HUES64 (cell line): ENCODE measurements at regions not wholly inside any gene's neighbourhood (a gene's known extent, or its start where the extent isn't known, plus 50 kb on each side); places are given as distances from the start of the nearest gene placed in this dataset.
"Not testable (repeated sequence)": the region's sequence is repeated elsewhere in the genome, so short reads cannot be mapped to it uniquely, and the experiment has no call there.

Experiments used
- H3K27ac ChIP-seq: 2 replicates; pipeline ENCODE4 v1.7.0; 2013; ENCODE audit warnings: low read depth, low read length, inconsistent platforms
- H3K27me3 ChIP-seq: 2 replicates; pipeline ENCODE4 v1.6.1; 2013; ENCODE audit warnings: mild to moderate bottlenecking, low read length; ENCODE audit not compliant: insufficient read depth
- H3K36me3 ChIP-seq: 2 replicates; pipeline ENCODE4 v1.6.1; 2013; ENCODE audit warnings: mild to moderate bottlenecking, low read length; ENCODE audit not compliant: insufficient read depth
- H3K4me1 ChIP-seq: 2 replicates; pipeline ENCODE4 v1.6.1; 2013; ENCODE audit warnings: mild to moderate bottlenecking, low read length, moderate library complexity; ENCODE audit not compliant: insufficient read depth
- H3K4me3 ChIP-seq: 2 replicates; pipeline ENCODE4 v1.5.1; 2013; ENCODE audit warnings: mild to moderate bottlenecking, low read length, moderate library complexity
- H3K9ac ChIP-seq: 2 replicates; pipeline ENCODE4 v1.6.1; 2013; ENCODE audit warnings: mild to moderate bottlenecking, low read depth, low read length
- H3K9me3 ChIP-seq: 2 replicates; pipeline ENCODE4 v1.6.1; 2013; ENCODE audit warnings: low read depth, low read length; ENCODE audit not compliant: insufficient read depth
- WGBS: fragments of 150-250, 120-280 bp; methylation state at CpG from one replicate; pipeline ENCODE4 v1.1.7; 2013; ENCODE audit warnings: missing lambda C conversion rate; 5-methylcytosine and 5-hydroxymethylcytosine counted together

GRCh38 chr2:89202518-89202917 is 511.0 kb downstream of the RPIA start:
- H3K4me3 ChIP-seq, H3K27me3 ChIP-seq, H3K9me3 ChIP-seq, H3K4me1 ChIP-seq, H3K36me3 ChIP-seq, H3K9ac ChIP-seq, H3K27ac ChIP-seq: not testable (repeated sequence)
- 60% methylated on average over 1 of the region's 1 CpG for WGBS

- H3K4me3 ChIP-seq, H3K36me3 ChIP-seq, H3K27me3 ChIP-seq, H3K4me1 ChIP-seq, H3K9ac ChIP-seq, H3K27ac ChIP-seq, H3K9me3 ChIP-seq: not testable (repeated sequence)
- WGBS = 38% methylated on average over 9 of the region's 11 CpGs
Measured at GRCh38 chr2:89205153-89205552, 513.7 kb downstream of the RPIA start.

GRCh38 chr2:89208144-89208932 is 516.9 kb downstream of the RPIA start:
- H3K27me3 ChIP-seq, H3K27ac ChIP-seq, H3K9me3 ChIP-seq, H3K4me3 ChIP-seq, H3K4me1 ChIP-seq, H3K36me3 ChIP-seq, H3K9ac ChIP-seq: not testable (repeated sequence)
- WGBS = 91% methylated on average over 9 of the region's 9 CpGs

GRCh38 chr2:89213151-89213550 is 521.7 kb downstream of the RPIA start:
- H3K36me3 ChIP-seq, H3K9me3 ChIP-seq, H3K4me1 ChIP-seq, H3K4me3 ChIP-seq, H3K9ac ChIP-seq, H3K27me3 ChIP-seq, H3K27ac ChIP-seq: not testable (repeated sequence)
- WGBS = 65% methylated on average over 3 of the region's 3 CpGs

GRCh38 chr2:89213811-89214210 is 522.3 kb downstream of the RPIA start:
- H3K27me3 ChIP-seq, H3K4me3 ChIP-seq, H3K9me3 ChIP-seq, H3K9ac ChIP-seq, H3K27ac ChIP-seq, H3K36me3 ChIP-seq, H3K4me1 ChIP-seq: not testable (repeated sequence)
- 79% methylated on average over 1 of the region's 1 CpG for WGBS

GRCh38 chr2:89221474-89221873 is 530.0 kb downstream of the RPIA start:
- H3K27ac ChIP-seq, H3K4me1 ChIP-seq, H3K9ac ChIP-seq, H3K27me3 ChIP-seq, H3K9me3 ChIP-seq, H3K4me3 ChIP-seq, H3K36me3 ChIP-seq: not testable (repeated sequence)
- WGBS = no CpG with 5 or more reads among the region's 2 CpGs

- not testable (repeated sequence) for H3K4me3 ChIP-seq, H3K36me3 ChIP-seq, H3K27me3 ChIP-seq, H3K9me3 ChIP-seq, H3K4me1 ChIP-seq, H3K27ac ChIP-seq, H3K9ac ChIP-seq
- 100% methylated on average over 1 of the region's 2 CpGs for WGBS
Measured at GRCh38 chr2:89222063-89222732, 530.7 kb downstream of the RPIA start.

GRCh38 chr2:89224803-89225202 is 533.3 kb downstream of the RPIA start:
- WGBS = 85% methylated on average over 2 of the region's 2 CpGs
- H3K36me3 ChIP-seq, H3K27me3 ChIP-seq, H3K9me3 ChIP-seq, H3K9ac ChIP-seq, H3K4me1 ChIP-seq, H3K27ac ChIP-seq, H3K4me3 ChIP-seq: not testable (repeated sequence)

GRCh38 chr2:89229979-89230378 is 538.5 kb downstream of the RPIA start:
- not testable (repeated sequence) for H3K36me3 ChIP-seq, H3K27me3 ChIP-seq, H3K9ac ChIP-seq, H3K27ac ChIP-seq, H3K9me3 ChIP-seq, H3K4me1 ChIP-seq, H3K4me3 ChIP-seq
- 84% methylated on average over 4 of the region's 6 CpGs for WGBS

- H3K4me1 ChIP-seq, H3K9me3 ChIP-seq, H3K27me3 ChIP-seq, H3K4me3 ChIP-seq, H3K36me3 ChIP-seq, H3K9ac ChIP-seq, H3K27ac ChIP-seq: not testable (repeated sequence)
- WGBS = no CpG with 5 or more reads among the region's 2 CpGs
Measured at GRCh38 chr2:89231241-89231640, 539.8 kb downstream of the RPIA start.

- H3K9me3 ChIP-seq, H3K27ac ChIP-seq, H3K4me1 ChIP-seq, H3K36me3 ChIP-seq, H3K27me3 ChIP-seq, H3K4me3 ChIP-seq, H3K9ac ChIP-seq: not testable (repeated sequence)
- WGBS = 85% methylated on average over 3 of the region's 4 CpGs
Measured at GRCh38 chr2:89233931-89234330, 542.5 kb downstream of the RPIA start.
